ENCODE measurements at regions not wholly inside any gene's neighbourhood (a gene's known extent, or its start where the extent isn't known, plus 50 kb on each side); places are given as distances from the start of the nearest gene placed in this dataset.

DNA sequence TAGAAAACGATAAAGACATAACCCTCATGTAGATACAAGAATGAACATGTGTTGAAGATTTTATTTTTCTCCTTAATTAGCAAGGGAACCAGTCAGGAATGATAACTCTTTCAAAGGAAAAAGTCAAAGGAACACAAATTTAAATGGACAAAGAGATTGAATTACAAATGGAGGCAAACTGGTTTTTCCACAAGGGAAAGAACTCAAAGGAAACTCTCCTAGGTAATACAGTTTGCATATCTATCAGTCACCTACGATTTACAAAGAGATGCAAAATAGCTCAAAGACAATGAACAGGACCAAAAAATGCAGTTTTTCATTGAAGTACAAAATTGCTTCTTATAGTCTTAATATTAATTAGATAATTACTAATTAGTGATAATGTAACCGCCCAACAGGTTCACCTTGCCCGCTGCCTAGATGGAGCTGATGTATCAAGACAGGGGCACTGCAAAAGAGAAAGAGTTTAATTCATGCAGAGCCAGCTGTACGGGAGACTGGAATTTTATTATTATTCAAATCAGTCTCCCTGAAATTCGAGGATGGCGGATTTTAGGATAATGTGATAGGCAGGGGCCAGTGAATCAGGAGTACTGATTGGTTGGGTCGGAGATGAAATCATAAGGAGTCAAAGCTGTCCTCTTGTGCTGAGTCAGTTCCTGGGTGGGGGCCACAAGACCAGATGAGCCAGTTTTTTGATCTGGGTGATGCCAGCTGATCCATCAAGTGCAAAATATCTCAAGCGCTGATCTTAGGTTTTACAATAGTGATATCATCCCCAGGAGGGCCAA lies 151.0 kb downstream of the TMEM17 start:
- ATAC-seq (ENCODE audit: insufficient number of reproducible peaks, low FRiP score, low read depth) (no peak), DNase-seq (ENCODE audit: low spot score) (no peak)
- H3K4me3 ChIP-seq: no peak overlapping the region
- H3K27me3 ChIP-seq (replicated peaks; ENCODE audit: insufficient read depth): no peaks in the 10 kb centered on the region
- no peaks in the 10 kb centered on the region for H3K4me1 ChIP-seq (ENCODE audit: control insufficient read depth in 1 of 2, low read depth in 2 of 2)
- H3K27ac ChIP-seq: no peak overlapping the region
- TF ChIP-seq, protein P1, sequence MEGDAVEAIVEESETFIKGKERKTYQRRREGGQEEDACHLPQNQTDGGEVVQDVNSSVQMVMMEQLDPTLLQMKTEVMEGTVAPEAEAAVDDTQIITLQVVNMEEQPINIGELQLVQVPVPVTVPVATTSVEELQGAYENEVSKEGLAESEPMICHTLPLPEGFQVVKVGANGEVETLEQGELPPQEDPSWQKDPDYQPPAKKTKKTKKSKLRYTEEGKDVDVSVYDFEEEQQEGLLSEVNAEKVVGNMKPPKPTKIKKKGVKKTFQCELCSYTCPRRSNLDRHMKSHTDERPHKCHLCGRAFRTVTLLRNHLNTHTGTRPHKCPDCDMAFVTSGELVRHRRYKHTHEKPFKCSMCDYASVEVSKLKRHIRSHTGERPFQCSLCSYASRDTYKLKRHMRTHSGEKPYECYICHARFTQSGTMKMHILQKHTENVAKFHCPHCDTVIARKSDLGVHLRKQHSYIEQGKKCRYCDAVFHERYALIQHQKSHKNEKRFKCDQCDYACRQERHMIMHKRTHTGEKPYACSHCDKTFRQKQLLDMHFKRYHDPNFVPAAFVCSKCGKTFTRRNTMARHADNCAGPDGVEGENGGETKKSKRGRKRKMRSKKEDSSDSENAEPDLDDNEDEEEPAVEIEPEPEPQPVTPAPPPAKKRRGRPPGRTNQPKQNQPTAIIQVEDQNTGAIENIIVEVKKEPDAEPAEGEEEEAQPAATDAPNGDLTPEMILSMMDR (IDR thresholded peaks at IDR 0.05): no peak
- no peaks in the 10 kb centered on the region for H3K36me3 ChIP-seq
- no peaks in the 10 kb centered on the region for H3K9me3 ChIP-seq

DNA sequence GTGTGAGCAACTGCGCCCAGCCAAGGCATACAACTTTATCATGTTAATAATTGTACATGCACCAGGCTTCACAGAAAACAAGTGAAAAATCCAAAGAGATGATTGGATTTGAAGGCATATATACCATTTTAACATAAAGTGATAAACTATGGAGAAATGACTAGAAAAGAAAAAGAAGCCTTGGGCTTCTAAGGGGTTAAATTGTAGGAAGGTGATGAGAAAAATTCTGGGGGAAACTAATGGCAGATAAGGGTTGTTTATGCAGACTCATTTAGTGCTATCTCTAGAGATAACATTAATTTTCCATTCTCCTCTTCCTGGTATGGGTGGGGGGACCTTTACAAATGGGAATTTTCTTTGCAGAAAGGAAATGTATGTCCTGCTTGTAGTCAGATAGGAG lies 154.0 kb downstream of the TMEM17 start:
- no peaks in the 10 kb centered on the region for H3K36me3 ChIP-seq
- H3K27ac ChIP-seq: no peak overlapping the region
- TF ChIP-seq, protein P1 (IDR thresholded peaks at IDR 0.05): no peak
- DNase-seq (ENCODE audit: low spot score) (no peak), ATAC-seq (ENCODE audit: insufficient number of reproducible peaks, low FRiP score, low read depth) (no peak)
- H3K4me3 ChIP-seq: no peak overlapping the region
- H3K27me3 ChIP-seq (replicated peaks; ENCODE audit: insufficient read depth): no peaks in the 10 kb centered on the region
- H3K4me1 ChIP-seq (ENCODE audit: control insufficient read depth in 1 of 2, low read depth in 2 of 2): no peaks in the 10 kb centered on the region
- H3K9me3 ChIP-seq: no peaks in the 10 kb centered on the region

DNA sequence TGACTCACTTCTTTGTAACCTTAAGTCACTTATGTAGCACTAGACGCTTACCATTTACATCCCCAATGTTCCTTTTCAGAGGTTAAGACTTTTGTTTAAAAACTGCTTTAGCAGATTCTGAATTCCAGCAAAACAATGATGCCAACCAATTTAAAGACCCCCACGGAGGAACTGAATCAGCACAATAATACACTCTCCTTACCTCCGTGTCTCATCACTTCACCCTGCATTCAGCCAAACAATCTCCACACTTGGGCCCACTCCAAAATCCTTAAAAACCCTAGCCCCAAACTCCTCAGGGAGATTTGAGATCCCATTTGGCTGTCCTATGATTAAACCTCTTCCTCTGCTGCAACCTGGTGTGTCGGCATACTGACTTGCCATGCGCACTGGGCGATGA lies 153.9 kb downstream of the B3GNT2 start:
- Histone ChIP-seq H3K27ac (no peak overlapping the region), H3K36me3 (no peaks in the 10 kb centered on the region), H3K4me1 (ENCODE audit: control insufficient read depth in 1 of 2, low read depth in 2 of 2) (no peaks in the 10 kb centered on the region), H3K27me3 (replicated peaks; ENCODE audit: insufficient read depth) (no peaks in the 10 kb centered on the region), H3K9me3 (no peaks in the 10 kb centered on the region), H3K4me3 (no peak overlapping the region)
- DNase-seq (ENCODE audit: low spot score) (no peak), ATAC-seq (ENCODE audit: insufficient number of reproducible peaks, low FRiP score, low read depth) (no peak)
- TF ChIP-seq, protein P1 (IDR thresholded peaks at IDR 0.05): no peak

DNA sequence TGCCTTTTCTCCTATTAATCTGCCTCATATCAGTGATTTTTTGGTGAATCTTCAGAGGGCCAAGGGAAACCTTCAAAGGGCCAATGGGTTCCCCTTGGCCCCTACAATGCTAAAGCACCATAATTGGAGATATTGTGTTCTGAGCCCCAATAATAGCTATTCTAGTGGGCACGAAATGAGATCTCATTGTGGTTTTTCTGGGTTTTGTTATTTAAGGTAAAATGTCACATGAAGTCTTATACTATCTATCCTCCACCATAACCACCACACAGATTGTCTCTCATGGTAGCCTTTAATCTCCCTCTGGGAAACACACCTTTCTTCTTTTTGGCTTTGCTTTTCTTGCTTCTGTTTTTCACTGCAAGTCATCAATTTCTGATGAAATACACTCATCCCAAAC lies 152.8 kb downstream of the B3GNT2 start:
- H3K4me1 ChIP-seq (ENCODE audit: control insufficient read depth in 1 of 2, low read depth in 2 of 2): no peaks in the 10 kb centered on the region
- no peak for ATAC-seq (ENCODE audit: insufficient number of reproducible peaks, low FRiP score, low read depth)
- H3K9me3 ChIP-seq: no peaks in the 10 kb centered on the region
- TF ChIP-seq, protein P1 (IDR thresholded peaks at IDR 0.05): no peak
- no peak for DNase-seq (ENCODE audit: low spot score)
- H3K4me3 ChIP-seq: no peak overlapping the region
- H3K36me3 ChIP-seq: no peaks in the 10 kb centered on the region
- no peaks in the 10 kb centered on the region for H3K27me3 ChIP-seq (replicated peaks; ENCODE audit: insufficient read depth)
- no peak overlapping the region for H3K27ac ChIP-seq

DNA sequence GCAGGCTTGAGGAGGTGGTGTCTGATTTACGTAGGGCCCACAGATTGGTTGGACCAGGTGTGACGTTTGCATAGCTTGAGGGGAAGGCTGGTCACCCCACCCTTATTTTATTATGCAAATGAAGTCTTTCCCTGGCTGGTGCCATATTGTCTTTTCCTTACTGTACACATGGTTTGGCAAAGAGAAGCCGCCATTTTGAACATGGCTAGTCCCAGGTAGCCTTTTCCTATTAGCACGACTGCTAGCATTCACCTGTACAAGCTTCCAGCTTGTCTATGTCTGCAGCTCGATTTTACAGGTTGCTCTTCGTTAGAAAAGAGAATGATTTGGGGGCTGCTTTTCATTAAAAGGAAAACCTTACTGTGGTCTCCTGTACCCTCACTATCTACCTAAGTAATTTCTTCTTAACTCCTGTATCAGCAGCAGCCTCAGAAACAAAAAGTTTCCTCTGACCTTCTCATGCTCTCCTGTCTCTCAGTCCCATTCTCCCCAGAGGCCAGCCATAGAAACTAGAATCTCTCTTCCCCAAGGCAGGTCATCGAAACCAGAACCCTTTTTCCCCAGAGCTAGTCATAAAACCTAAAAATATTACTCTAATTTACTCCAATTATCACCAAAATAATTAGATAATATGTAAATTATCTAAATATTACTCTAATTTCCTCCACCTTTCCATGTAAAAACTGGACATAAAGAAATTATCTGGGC lies 151.8 kb downstream of the B3GNT2 start:
- Histone ChIP-seq H3K27me3 (replicated peaks; ENCODE audit: insufficient read depth) (no peaks in the 10 kb centered on the region), H3K4me3 (no peak overlapping the region), H3K9me3 (no peaks in the 10 kb centered on the region), H3K27ac (no peak overlapping the region), H3K36me3 (no peaks in the 10 kb centered on the region), H3K4me1 (ENCODE audit: control insufficient read depth in 1 of 2, low read depth in 2 of 2) (no peaks in the 10 kb centered on the region)
- no peak for DNase-seq (ENCODE audit: low spot score)
- no peak for ATAC-seq (ENCODE audit: insufficient number of reproducible peaks, low FRiP score, low read depth)
- TF ChIP-seq, protein P1 (IDR thresholded peaks at IDR 0.05): no peak

Data from thoracic aorta (tissue), 2 donors.